Transverse colon (tissue), 3 donors: ENCODE measurements at regions not wholly inside any gene's neighbourhood (a gene's known extent, or its start where the extent isn't known, plus 50 kb on each side); places are given as distances from the start of the nearest gene placed in this dataset.

ENCODE experiments used
- EP300 ChIP-seq: sonication (generic); formaldehyde crosslinking; IDR thresholded peaks from one replicate; pipeline ENCODE4 v1.6.1; 2017; ENCODE audit warnings: antibody characterized with exemption, low read depth
- POLR2AphosphoS5 ChIP-seq, 3 donors: sonication (generic); formaldehyde crosslinking; IDR thresholded peaks; one replicate each; pipeline ENCODE4 v1.6.1; 2016; ENCODE audit warnings: antibody characterized with exemption in 3 of 3

- TF ChIP-seq EP300 (no peak), POLR2AphosphoS5 (IDR thresholded peaks at IDR 0.05) (no peak)
Observed at GRCh38 chr13:23993680-23993985, 96.3 kb upstream of the C1QTNF9B start.
